B cell (primary cell): ENCODE measurements at regions not wholly inside any gene's neighbourhood (a gene's known extent, or its start where the extent isn't known, plus 50 kb on each side); places are given as distances from the start of the nearest gene placed in this dataset.

Source experiments
- ATAC-seq: fragments of 200-7000 bp; cut with Tn5 transposase; one replicate; pipeline ENCODE4 v1.10.0; 2021; ENCODE audit warnings: low read depth, mild to moderate bottlenecking, moderate number of reproducible peaks, moderate library complexity
- CTCF ChIA-PET: fragments of 350-600 bp; sonication (Branson Sonifier 250); formaldehyde crosslinking; loops from one replicate; lab custom pipeline; 2021; ENCODE audit warnings: antibody characterized with exemption, inconsistent platforms; lab: Charles Lee
- POLR2A ChIA-PET: fragments of 350-600 bp; sonication (Branson Sonifier 250); formaldehyde crosslinking; loops from one replicate; lab custom pipeline; 2021; ENCODE audit warnings: antibody characterized with exemption; lab: Charles Lee
- DNase-seq: peaks from one replicate; pipeline ENCODE4 v3.0.0; 2013
- H2AFZ ChIP-seq: 2 replicates; pipeline ENCODE4 v1.6.1; 2012; ENCODE audit warnings: mild to moderate bottlenecking, low read depth, low read length; ENCODE audit not compliant: insufficient read depth, poor library complexity, severe bottlenecking
- H3K27ac ChIP-seq, 2 donors: 1 replicate in 1 of 2; 2 replicates in 1 of 2; pipeline ENCODE4 v1.5.1; 2012 to 2013; ENCODE audit warnings: low read length in 2 of 2, mild to moderate bottlenecking in 2 of 2, moderate library complexity in 1 of 2
- H3K27me3 ChIP-seq, 4 experiments: fragments of 200-600 bp in 1 of 4; sonication (generic) in 1 of 4; replicated peaks in 1 of 4; 1 replicate in 2 of 4; 2 replicates in 2 of 4; pipeline versions ENCODE4 v1.6.1 to v1.7.0; 2013 to 2016; ENCODE audit warnings: low read length in 3 of 4, mild to moderate bottlenecking in 2 of 4, mixed read lengths in 1 of 4, moderate library complexity in 1 of 4; ENCODE audit not compliant: insufficient read depth in 4 of 4, control insufficient read depth in 3 of 4; ENCODE audit errors: control extremely low read depth in 1 of 4
- H3K36me3 ChIP-seq, 2 experiments: replicated peaks in 1 of 2; 1 replicate in 1 of 2; 2 replicates in 1 of 2; pipeline versions ENCODE4 v1.6.1 to v1.7.1; 2013; ENCODE audit warnings: low read length in 1 of 2; ENCODE audit not compliant: insufficient read depth in 2 of 2, control insufficient read depth in 1 of 2; ENCODE audit errors: control extremely low read depth in 1 of 2, extremely low read depth in 1 of 2
- H3K4me1 ChIP-seq, 2 donors: fragments of 200-600 bp in 1 of 2; sonication (generic) in 1 of 2; 1 replicate in 1 of 2; 2 replicates in 1 of 2; pipeline versions ENCODE4 v1.5.1 to v1.6.1; 2013 to 2017; ENCODE audit warnings: low read length in 2 of 2; ENCODE audit not compliant: control insufficient read depth in 2 of 2, insufficient read depth in 2 of 2
- H3K4me2 ChIP-seq: replicated peaks from 2 replicates; pipeline ENCODE3; 2012; ENCODE audit warnings: mild to moderate bottlenecking, low read depth, low read length; ENCODE audit not compliant: poor library complexity, severe bottlenecking
- H3K4me3 ChIP-seq, 5 experiments: fragments of 200-600 bp in 1 of 5; sonication (generic) in 1 of 5; 1 replicate in 3 of 5; 2 replicates in 2 of 5; pipeline versions ENCODE4 v1.5.1 to v1.7.0; 2011 to 2016; ENCODE audit warnings: low read length in 4 of 5, mild to moderate bottlenecking in 4 of 5, low read depth in 2 of 5, control low read depth in 1 of 5, moderate library complexity in 1 of 5; ENCODE audit not compliant: insufficient read depth in 1 of 5; ENCODE audit errors: control extremely low read depth in 1 of 5, extremely low read depth in 1 of 5
- H3K79me2 ChIP-seq: fragments of 200-600 bp; sonication (generic); one replicate; pipeline ENCODE4 v1.6.0; 2016; ENCODE audit warnings: low read length; ENCODE audit not compliant: control insufficient read depth, insufficient read depth
- H3K9ac ChIP-seq: fragments of 200-600 bp; sonication (generic); 2 replicates; pipeline ENCODE4 v1.6.1; 2017; ENCODE audit warnings: mild to moderate bottlenecking, low read length, moderate library complexity
- H3K9me3 ChIP-seq, 3 donors: one replicate each; pipeline versions ENCODE4 v1.6.1 to v1.7.1; 2013; ENCODE audit warnings: low read length in 2 of 3; ENCODE audit not compliant: control insufficient read depth in 2 of 3, insufficient read depth in 1 of 3; ENCODE audit errors: control extremely low read depth in 1 of 3
- H4K20me1 ChIP-seq: 2 replicates; pipeline ENCODE4 v1.6.0; 2012; ENCODE audit warnings: mild to moderate bottlenecking, low read length; ENCODE audit not compliant: insufficient read depth, control insufficient read depth, poor library complexity, severe bottlenecking
- H3K27ac Mint-ChIP-seq: one replicate; pipeline ENCODE4 v1.8.0; 2021; ENCODE audit warnings: mixed read lengths
- H3K27me3 Mint-ChIP-seq: one replicate; pipeline ENCODE4 v1.8.0; 2021; ENCODE audit warnings: mixed read lengths
- H3K4me1 Mint-ChIP-seq: one replicate; pipeline ENCODE4 v1.8.0; 2021; ENCODE audit warnings: mixed read lengths
- H3K4me3 Mint-ChIP-seq: one replicate; pipeline ENCODE4 v1.8.0; 2021; ENCODE audit warnings: mixed read lengths
- H3K9me3 Mint-ChIP-seq: one replicate; pipeline ENCODE4 v1.8.0; 2022; ENCODE audit warnings: mixed read lengths; ENCODE audit not compliant: insufficient read depth
- EZH2 ChIP-seq: IDR thresholded peaks from 2 replicates; pipeline ENCODE4 v1.6.1; 2012; ENCODE audit warnings: borderline replicate concordance, low read depth, mild to moderate bottlenecking, moderate library complexity, low read length; ENCODE audit not compliant: insufficient read depth, poor library complexity, severe bottlenecking
- WGBS: methylation state at CpG from one replicate; pipeline ENCODE4 v1.1.5; 2013; ENCODE audit warnings: missing lambda C conversion rate; ENCODE audit not compliant: insufficient coverage; 5-methylcytosine and 5-hydroxymethylcytosine counted together
- intact Hi-C: fragments of 100-400 bp; cut with micrococcal nuclease; formaldehyde crosslinking; loops from one replicate; pipeline ENCODE4 v1.10.0; 2022
- TF ChIP-seq, protein P1 (sequence below): fragments of 200-600 bp; IDR thresholded peaks from one replicate; pipeline ENCODE4 v1.8.0; 2022; ENCODE audit warnings: antibody characterized with exemption, mild to moderate bottlenecking

DNA sequence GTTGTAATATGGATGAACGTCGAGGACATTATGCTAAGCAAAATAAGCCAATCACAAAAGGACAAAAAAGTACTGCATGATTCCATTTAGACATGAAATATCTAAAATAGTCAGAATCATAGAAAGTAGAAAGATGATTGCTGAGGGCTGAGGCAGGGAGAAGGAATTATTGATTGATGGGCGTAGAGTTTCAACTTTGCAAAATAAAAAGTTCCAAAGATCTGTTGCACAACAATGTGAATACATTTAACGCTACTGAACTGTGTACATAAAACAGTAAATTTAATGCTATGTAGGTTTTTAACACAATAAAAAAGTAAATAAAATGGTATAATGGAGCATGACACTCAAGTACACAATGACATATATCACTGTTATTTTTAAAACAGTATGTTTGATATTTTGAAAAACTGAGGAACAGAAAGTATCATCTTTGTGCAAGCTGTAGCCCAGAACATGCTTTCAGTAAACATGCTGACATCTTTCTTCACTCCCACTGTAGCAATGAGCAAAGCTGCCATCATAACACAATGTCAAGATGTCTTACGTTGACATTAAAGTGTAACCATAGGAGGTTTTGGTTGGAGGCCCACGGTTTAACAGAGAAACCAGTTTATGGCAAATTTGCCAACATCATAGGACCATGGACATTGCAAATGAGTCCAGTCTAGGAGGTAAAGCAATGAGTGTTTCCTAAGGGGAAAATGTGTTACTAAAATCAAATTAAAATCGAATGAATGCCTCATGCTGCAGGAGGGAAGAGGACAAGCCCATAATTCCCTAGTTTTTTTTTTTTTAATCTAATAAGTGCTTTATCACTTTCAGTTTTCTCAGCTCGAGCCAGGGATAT, 125.8 kb upstream of the SGCD start:
- no peak for DNase-seq
- Mint-ChIP-seq H3K4me3 (no peak overlapping the region), H3K9me3 (peaks cover 3% of the 10 kb centered on the region), H3K27me3 (no peaks in the 10 kb centered on the region), H3K4me1 (no peaks in the 10 kb centered on the region), H3K27ac (no peak overlapping the region)
- CTCF ChIA-PET: interaction anchor here (0.7 kb wide), 1 partner anchor 191 kb away, joined by 3 read pairs; no protein-coding TSS in a partner anchor
- Histone ChIP-seq H3K4me1 (no peaks in the 10 kb centered on the region), H3K36me3 (no peaks in the 10 kb centered on the region), H3K9ac (no peak overlapping the region), H4K20me1 (no peaks in the 10 kb centered on the region), H3K79me2 (no peaks in the 10 kb centered on the region), H3K9me3 (no peaks in the 10 kb centered on the region), H3K4me3 (no peak overlapping the region), H3K4me2 (no peak overlapping the region), H3K27ac (no peak overlapping the region), H3K27me3 (no peaks in the 10 kb centered on the region), H2AFZ (no peak overlapping the region)
- no peak for TF ChIP-seq EZH2
- TF ChIP-seq, protein P1, sequence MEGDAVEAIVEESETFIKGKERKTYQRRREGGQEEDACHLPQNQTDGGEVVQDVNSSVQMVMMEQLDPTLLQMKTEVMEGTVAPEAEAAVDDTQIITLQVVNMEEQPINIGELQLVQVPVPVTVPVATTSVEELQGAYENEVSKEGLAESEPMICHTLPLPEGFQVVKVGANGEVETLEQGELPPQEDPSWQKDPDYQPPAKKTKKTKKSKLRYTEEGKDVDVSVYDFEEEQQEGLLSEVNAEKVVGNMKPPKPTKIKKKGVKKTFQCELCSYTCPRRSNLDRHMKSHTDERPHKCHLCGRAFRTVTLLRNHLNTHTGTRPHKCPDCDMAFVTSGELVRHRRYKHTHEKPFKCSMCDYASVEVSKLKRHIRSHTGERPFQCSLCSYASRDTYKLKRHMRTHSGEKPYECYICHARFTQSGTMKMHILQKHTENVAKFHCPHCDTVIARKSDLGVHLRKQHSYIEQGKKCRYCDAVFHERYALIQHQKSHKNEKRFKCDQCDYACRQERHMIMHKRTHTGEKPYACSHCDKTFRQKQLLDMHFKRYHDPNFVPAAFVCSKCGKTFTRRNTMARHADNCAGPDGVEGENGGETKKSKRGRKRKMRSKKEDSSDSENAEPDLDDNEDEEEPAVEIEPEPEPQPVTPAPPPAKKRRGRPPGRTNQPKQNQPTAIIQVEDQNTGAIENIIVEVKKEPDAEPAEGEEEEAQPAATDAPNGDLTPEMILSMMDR: no peak
- WGBS: 100% methylated on average over 1 of the region's 8 CpGs
- intact Hi-C loops: no loop called here
- ATAC-seq: no peak
- POLR2A ChIA-PET: no interaction called here

DNA sequence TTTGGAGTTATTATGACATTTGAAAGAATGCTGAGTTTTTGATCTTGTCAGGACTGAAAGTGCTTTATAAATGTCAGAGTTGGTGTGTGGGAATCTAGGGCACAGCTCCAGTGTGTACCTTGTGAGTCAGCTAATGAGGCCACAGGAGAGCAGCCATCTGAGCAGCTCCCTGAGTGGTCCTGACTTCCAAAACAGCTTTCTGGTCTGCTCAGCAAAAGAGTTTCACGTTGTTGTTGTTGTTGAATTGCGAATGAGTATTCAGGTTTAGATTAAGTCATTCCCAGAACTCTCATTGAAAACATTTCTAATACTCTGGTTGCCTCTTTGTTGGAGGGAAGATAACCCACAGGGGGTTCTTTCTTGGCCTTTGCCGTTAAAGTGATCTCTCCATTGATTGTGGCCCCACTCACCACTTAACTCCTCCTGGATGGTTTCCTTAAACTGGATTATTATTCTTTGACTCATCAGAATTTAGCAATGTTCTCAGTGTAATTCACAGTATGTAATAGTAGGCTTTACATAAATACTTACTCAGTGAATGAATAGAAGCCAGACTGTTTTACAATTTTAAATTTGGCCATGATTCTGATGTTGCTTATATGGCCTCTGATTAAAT, 125.1 kb upstream of the SGCD start:
- Histone ChIP-seq H3K27me3 (no peaks in the 10 kb centered on the region), H3K27ac (no peak overlapping the region), H3K9me3 (no peaks in the 10 kb centered on the region), H2AFZ (no peak overlapping the region), H3K4me2 (no peak overlapping the region), H3K36me3 (no peaks in the 10 kb centered on the region), H3K9ac (no peak overlapping the region), H3K4me3 (no peak overlapping the region), H3K79me2 (no peaks in the 10 kb centered on the region), H3K4me1 (no peaks in the 10 kb centered on the region), H4K20me1 (no peaks in the 10 kb centered on the region)
- no peak for ATAC-seq
- ChIA-PET CTCF (interaction anchor here (0.7 kb wide), 1 partner anchor 192 kb away, joined by 3 read pairs; no protein-coding TSS in a partner anchor), POLR2A (no interaction called here)
- Mint-ChIP-seq H3K4me1 (no peaks in the 10 kb centered on the region), H3K27ac (no peak overlapping the region), H3K9me3 (peaks cover 3% of the 10 kb centered on the region), H3K27me3 (no peaks in the 10 kb centered on the region), H3K4me3 (no peak overlapping the region)
- intact Hi-C loops: no loop called here
- no CpG with 5 or more reads among the region's 3 CpGs for WGBS
- TF ChIP-seq EZH2: no peak
- TF ChIP-seq, protein P1: no peak
- DNase-seq: no peak
